ENCODE measurements at regions not wholly inside any gene's neighbourhood (a gene's known extent, or its start where the extent isn't known, plus 50 kb on each side); places are given as distances from the start of the nearest gene placed in this dataset.

DNA sequence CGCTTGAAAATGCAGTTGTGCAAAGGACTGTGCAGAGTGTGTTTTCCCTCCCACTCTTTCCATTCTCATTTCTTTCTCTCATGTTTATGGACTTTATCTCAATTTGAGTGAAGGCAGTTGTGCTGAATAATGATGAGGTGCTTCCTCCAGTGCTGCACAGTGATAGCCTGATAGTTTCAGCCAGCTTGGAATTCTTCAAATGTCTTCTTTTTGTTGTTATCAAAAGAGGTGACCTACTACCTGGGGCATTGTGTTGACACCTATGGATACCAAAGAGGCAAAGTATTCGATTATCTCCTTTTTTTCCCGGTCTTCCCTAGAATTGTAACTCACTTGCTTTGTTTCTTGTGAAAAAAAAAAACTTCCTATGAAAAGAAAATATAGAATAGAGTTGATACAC is 132.6 kb upstream of the ESRRG start:
- Histone ChIP-seq H3K27ac (no peak overlapping the region), H3K36me3 (replicated peaks) (no peaks in the 10 kb centered on the region), H3K4me3 (ENCODE audit: low read depth, low read length) (no peak overlapping the region), H3K27me3 (replicated peaks) (no peaks in the 10 kb centered on the region)
- TF ChIP-seq CTCF (IDR thresholded peaks at IDR 0.05; ENCODE audit: low read depth, low read length, missing control alignments) = no peak
- in situ Hi-C loops (cut with HindIII; ENCODE audit: low pct_ligation_motif_present, low sequenced_read_pairs) = no loop called here
- DNase-seq = no peak

- H3K36me3 ChIP-seq (replicated peaks) = no peaks in the 10 kb centered on the region
- no peak overlapping the region for H3K27ac ChIP-seq
- H3K27me3 ChIP-seq (replicated peaks) = no peaks in the 10 kb centered on the region
- no peak overlapping the region for H3K4me3 ChIP-seq (ENCODE audit: low read depth, low read length)
- TF ChIP-seq CTCF (IDR thresholded peaks at IDR 0.05; ENCODE audit: low read depth, low read length, missing control alignments) = no peak
- in situ Hi-C loops (cut with HindIII; ENCODE audit: low pct_ligation_motif_present, low sequenced_read_pairs) = no loop called here
- DNase-seq = no peak
Measured at GRCh38 chr1:216854836-216855484, 131.7 kb upstream of the ESRRG start.

GRCh38 chr1:216851073-216851472 is 127.8 kb upstream of the ESRRG start:
- Histone ChIP-seq H3K27ac (no peak overlapping the region), H3K27me3 (replicated peaks) (no peaks in the 10 kb centered on the region), H3K36me3 (replicated peaks) (no peaks in the 10 kb centered on the region), H3K4me3 (ENCODE audit: low read depth, low read length) (no peak overlapping the region)
- TF ChIP-seq CTCF (IDR thresholded peaks at IDR 0.05; ENCODE audit: low read depth, low read length, missing control alignments) = no peak
- no peak for DNase-seq
- in situ Hi-C loops (cut with HindIII; ENCODE audit: low pct_ligation_motif_present, low sequenced_read_pairs) = no loop called here

GRCh38 chr1:216849146-216849545 is 125.9 kb upstream of the ESRRG start:
- in situ Hi-C loops (cut with HindIII; ENCODE audit: low pct_ligation_motif_present, low sequenced_read_pairs) = no loop called here
- Histone ChIP-seq H3K27me3 (replicated peaks) (no peaks in the 10 kb centered on the region), H3K4me3 (ENCODE audit: low read depth, low read length) (no peak overlapping the region), H3K36me3 (replicated peaks) (no peaks in the 10 kb centered on the region), H3K27ac (no peak overlapping the region)
- no peak for DNase-seq
- no peak for TF ChIP-seq CTCF (IDR thresholded peaks at IDR 0.05; ENCODE audit: low read depth, low read length, missing control alignments)

DNA sequence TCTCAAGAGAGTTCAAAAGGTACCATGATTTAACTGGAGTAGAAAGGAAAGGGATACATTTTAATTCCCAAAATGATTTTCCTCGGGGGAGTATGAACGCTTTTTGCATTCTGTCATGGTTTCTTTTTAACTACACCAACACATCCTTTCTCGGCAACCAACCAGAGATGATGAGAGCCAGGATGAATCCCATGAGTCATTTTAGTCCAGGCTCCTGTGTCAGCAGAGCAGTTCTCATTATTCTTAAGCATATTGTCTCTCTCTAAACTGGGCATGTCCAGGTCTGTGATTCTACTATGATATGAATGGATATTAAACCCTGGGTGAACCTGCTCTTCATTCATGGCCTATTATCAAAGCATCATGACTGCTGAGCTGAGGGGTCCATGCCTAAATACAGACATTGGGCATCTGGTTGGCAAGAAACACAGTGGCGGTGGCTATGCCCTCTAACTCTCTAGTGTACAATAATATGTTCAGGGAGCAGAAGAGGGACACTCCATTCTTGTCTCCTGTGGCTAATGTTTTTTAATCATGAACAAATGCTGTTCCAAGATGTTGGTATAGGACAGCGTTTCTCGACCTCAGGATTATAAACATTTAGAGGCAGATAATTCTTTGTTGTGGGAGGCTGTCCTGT is 124.3 kb upstream of the ESRRG start:
- Histone ChIP-seq H3K4me3 (ENCODE audit: low read depth, low read length) (no peak overlapping the region), H3K36me3 (replicated peaks) (no peaks in the 10 kb centered on the region), H3K27ac (no peak overlapping the region), H3K27me3 (replicated peaks) (no peaks in the 10 kb centered on the region)
- no peak for TF ChIP-seq CTCF (IDR thresholded peaks at IDR 0.05; ENCODE audit: low read depth, low read length, missing control alignments)
- no peak for DNase-seq
- in situ Hi-C loops (cut with HindIII; ENCODE audit: low pct_ligation_motif_present, low sequenced_read_pairs) = no loop called here

- DNase-seq = no peak
- TF ChIP-seq CTCF (IDR thresholded peaks at IDR 0.05; ENCODE audit: low read depth, low read length, missing control alignments) = no peak
- in situ Hi-C loops (cut with HindIII; ENCODE audit: low pct_ligation_motif_present, low sequenced_read_pairs) = no loop called here
- Histone ChIP-seq H3K4me3 (ENCODE audit: low read depth, low read length) (no peak overlapping the region), H3K27me3 (replicated peaks) (no peaks in the 10 kb centered on the region), H3K36me3 (replicated peaks) (no peaks in the 10 kb centered on the region), H3K27ac (no peak overlapping the region)
Measured at GRCh38 chr1:216846339-216846738, 123.1 kb upstream of the ESRRG start.
